ENCODE measurements at regions not wholly inside any gene's neighbourhood (a gene's known extent, or its start where the extent isn't known, plus 50 kb on each side); places are given as distances from the start of the nearest gene placed in this dataset.

GRCh38 chr16:79517156-79517555, 83.4 kb downstream of the MAF start:
- Histone ChIP-seq H3K27ac (ENCODE audit: extremely low read depth, low read depth, low read length) (no peak overlapping the region), H3K27me3 (ENCODE audit: control insufficient read depth in 2 of 2, insufficient read depth in 2 of 2, low read length in 2 of 2) (peaks cover 22 to 25% of the 10 kb centered on the region in 2 experiments), H3K4me1 (replicated peaks in 1 of 2; ENCODE audit: control insufficient read depth in 2 of 2, insufficient read depth in 2 of 2, low read length in 2 of 2) (no peaks in the 10 kb centered on the region; a peak in 1 of 5 replicates), H3K9ac (ENCODE audit: insufficient read depth in 1 of 2, low read depth in 2 of 2, low read length in 2 of 2) (no peak overlapping the region), H3K9me1 (ENCODE audit: control insufficient read depth, insufficient read depth, low read length) (no peaks in the 10 kb centered on the region), H2AFZ (ENCODE audit: low read depth, low read length) (no peak overlapping the region), H3K4me2 (ENCODE audit: insufficient read depth, low read length) (no peak overlapping the region), H3K36me3 (ENCODE audit: control insufficient read depth, insufficient read depth, low read length) (no peaks in the 10 kb centered on the region), H3K79me2 (ENCODE audit: control insufficient read depth, insufficient read depth, low read length) (no peaks in the 10 kb centered on the region), H3K4me3 (no peak overlapping the region), H3K9me3 (replicated peaks; ENCODE audit: control insufficient read depth, insufficient read depth, low read depth, low read length) (no peaks in the 10 kb centered on the region), H4K20me1 (replicated peaks; ENCODE audit: control insufficient read depth, insufficient read depth, low read length) (peaks cover 6% of the 10 kb centered on the region; the same call in 1 of the 2 replicates)
- ChIA-PET POLR2A (no interaction called here), CTCF (ENCODE audit: low intra/inter-chr PET ratio) (no interaction called here)
- in situ Hi-C loops (cut with MboI) (no loop called here), intact Hi-C loops (cut with micrococcal nuclease) (no loop called here)
- FAIRE-seq, result no peak
- no TSS peak for BruUV-seq (replicated peaks)
- 0% methylated on average over 2 of the region's 2 CpGs for WGBS (ENCODE audit: insufficient coverage, low coverage, missing lambda C conversion rate)
- no peak for ATAC-seq
- TF ChIP-seq TAF9B (IDR thresholded peaks at IDR 0.05; ENCODE audit: partially characterized antibody) (no peak), MCM7 (IDR thresholded peaks at IDR 0.05) (no peak), ZNF212 (CRISPR knock-in tag; IDR thresholded peaks at IDR 0.05) (no peak), ZNF347 (CRISPR knock-in tag; IDR thresholded peaks at IDR 0.05; ENCODE audit: low read depth) (no peak), ZNF121 (CRISPR knock-in tag; conservative IDR thresholded peaks at IDR 0.05) (no peak), KAT7 (CRISPR knock-in tag; IDR thresholded peaks at IDR 0.05; ENCODE audit: borderline replicate concordance) (no peak)
- no peak for DNase-seq (ENCODE audit: extremely low read depth in 1 of 4, low spot score in 3 of 4)

GRCh38 chr16:79510879-79511278, 89.7 kb downstream of the MAF start:
- no peaks in the 10 kb centered on the region for H3K36me3 ChIP-seq (ENCODE audit: control insufficient read depth, insufficient read depth, low read length)
- no peak overlapping the region for H3K9ac ChIP-seq (ENCODE audit: insufficient read depth in 1 of 2, low read depth in 2 of 2, low read length in 2 of 2)
- no peaks in the 10 kb centered on the region for H3K79me2 ChIP-seq (ENCODE audit: control insufficient read depth, insufficient read depth, low read length)
- no peak overlapping the region for H3K4me3 ChIP-seq
- DNase-seq (ENCODE audit: extremely low read depth in 1 of 4, low spot score in 3 of 4) (no peak), ATAC-seq (no peak), FAIRE-seq (no peak)
- H3K27ac ChIP-seq (ENCODE audit: extremely low read depth, low read depth, low read length), result no peak overlapping the region
- no peaks in the 10 kb centered on the region for H3K4me1 ChIP-seq (replicated peaks in 1 of 2; ENCODE audit: control insufficient read depth in 2 of 2, insufficient read depth in 2 of 2, low read length in 2 of 2)
- no peaks in the 10 kb centered on the region for H3K9me3 ChIP-seq (replicated peaks; ENCODE audit: control insufficient read depth, insufficient read depth, low read depth, low read length)
- TF ChIP-seq SPI1 (IDR thresholded peaks at IDR 0.05; ENCODE audit: borderline replicate concordance, low read depth, low read length) (no peak), ZNF316 (IDR thresholded peaks at IDR 0.05) (peak; percentile 75), MAFK (IDR thresholded peaks at IDR 0.05; ENCODE audit: low read length) (peak; percentile 46; the same call in 1 of the 2 replicates), HMBOX1 (IDR thresholded peaks at IDR 0.05) (no peak), MAFG (tag; conservative IDR thresholded peaks at IDR 0.05) (peak; percentile 66), MAFF (IDR thresholded peaks at IDR 0.05; ENCODE audit: low read length) (peak; percentile 62), C11orf30 (IDR thresholded peaks at IDR 0.05; ENCODE audit: low read depth) (peak; percentile 64)
- H2AFZ ChIP-seq (ENCODE audit: low read depth, low read length), result no peak overlapping the region
- CTCF ChIA-PET (ENCODE audit: low intra/inter-chr PET ratio), result no interaction called here
- H3K27me3 ChIP-seq (ENCODE audit: control insufficient read depth in 2 of 2, insufficient read depth in 2 of 2, low read length in 2 of 2), result peaks cover 28 to 32% of the 10 kb centered on the region in 2 experiments; a peak in 4 of 5 replicates
- in situ Hi-C loops (cut with MboI) (no loop called here), intact Hi-C loops (cut with micrococcal nuclease) (no loop called here)
- H3K9me1 ChIP-seq (ENCODE audit: control insufficient read depth, insufficient read depth, low read length), result no peaks in the 10 kb centered on the region
- POLR2A ChIA-PET, result interaction anchor here (0.7 to 1.0 kb wide), 2 partner anchors 11 to 14 kb away, joined by 3 read pairs; no protein-coding TSS in a partner anchor
- no TSS peak for BruUV-seq (replicated peaks)
- H3K4me2 ChIP-seq (ENCODE audit: insufficient read depth, low read length), result no peak overlapping the region
- WGBS (ENCODE audit: insufficient coverage, low coverage, missing lambda C conversion rate), result 0% methylated on average over 5 of the region's 5 CpGs
- H4K20me1 ChIP-seq (replicated peaks; ENCODE audit: control insufficient read depth, insufficient read depth, low read length), result peaks cover 6% of the 10 kb centered on the region; the same call in 1 of the 2 replicates
